Fibroblast of lung (primary cell): ENCODE measurements at regions not wholly inside any gene's neighbourhood (a gene's known extent, or its start where the extent isn't known, plus 50 kb on each side); places are given as distances from the start of the nearest gene placed in this dataset.

Experiments used
- DNase-seq, 2 donors: peaks; one replicate each; pipeline versions ENCODE4 v3.0.0 to v3.0.0-alpha.2; 2010; ENCODE audit warnings: low read depth in 2 of 2
- H2AFZ ChIP-seq: 2 replicates; pipeline ENCODE4 v1.5.1; 2012; ENCODE audit warnings: low read length, control low read depth, inconsistent platforms
- H3K27ac ChIP-seq: 2 replicates; pipeline ENCODE4 v1.5.1; 2011; ENCODE audit warnings: low read length, control low read depth; ENCODE audit not compliant: insufficient read depth
- H3K27me3 ChIP-seq: 2 replicates; pipeline ENCODE4 v1.5.1; 2011; ENCODE audit warnings: mild to moderate bottlenecking, low read length; ENCODE audit not compliant: control insufficient read depth, insufficient read depth
- H3K36me3 ChIP-seq: 2 replicates; pipeline ENCODE4 v1.5.1; 2011; ENCODE audit warnings: low read length; ENCODE audit not compliant: control insufficient read depth, insufficient read depth
- H3K4me1 ChIP-seq: 2 replicates; pipeline ENCODE4 v1.5.1; 2011; ENCODE audit warnings: low read length; ENCODE audit not compliant: control insufficient read depth, insufficient read depth; ENCODE audit errors: extremely low read depth
- H3K4me2 ChIP-seq: 2 replicates; pipeline ENCODE4 v1.5.1; 2011; ENCODE audit warnings: low read length, control low read depth; ENCODE audit not compliant: insufficient read depth; ENCODE audit errors: extremely low read depth
- H3K4me3 ChIP-seq, 4 experiments: fragments of 200-600 bp in 1 of 4; sonication (generic) in 1 of 4; replicated peaks in 1 of 4; 2 replicates each; pipeline ENCODE4 v1.5.1; 2011 to 2016; ENCODE audit warnings: low read length in 4 of 4, low read depth in 3 of 4, mild to moderate bottlenecking in 3 of 4, control low read depth in 2 of 4, inconsistent platforms in 1 of 4, mixed read lengths in 1 of 4; ENCODE audit not compliant: insufficient read depth in 1 of 4; ENCODE audit errors: control extremely low read depth in 1 of 4
- H3K79me2 ChIP-seq: 2 replicates; pipeline ENCODE4 v1.5.1; 2012; ENCODE audit warnings: mild to moderate bottlenecking, low read length, inconsistent platforms; ENCODE audit not compliant: control insufficient read depth, insufficient read depth
- H3K9ac ChIP-seq: 2 replicates; pipeline ENCODE4 v1.5.1; 2011; ENCODE audit warnings: mild to moderate bottlenecking, low read length, control low read depth; ENCODE audit not compliant: insufficient read depth
- H3K9me3 ChIP-seq: 2 replicates; pipeline ENCODE4 v1.5.1; 2012; ENCODE audit warnings: low read depth, low read length; ENCODE audit not compliant: control insufficient read depth, insufficient read depth
- H4K20me1 ChIP-seq: 2 replicates; pipeline ENCODE4 v1.5.1; 2011; ENCODE audit warnings: low read length; ENCODE audit not compliant: control insufficient read depth, insufficient read depth; ENCODE audit errors: extremely low read depth
- CTCF ChIP-seq, 2 donors: IDR thresholded peaks in 1 of 2; conservative IDR thresholded peaks in 1 of 2; 1 replicate in 1 of 2; 2 replicates in 1 of 2; pipeline ENCODE4 v1.5.1; 2011 to 2012; ENCODE audit warnings: low read length in 2 of 2, control low read depth in 1 of 2, inconsistent platforms in 1 of 2, low read depth in 1 of 2, mild to moderate bottlenecking in 1 of 2
- EZH2 ChIP-seq: IDR thresholded peaks from 2 replicates; pipeline ENCODE4 v1.5.1; 2012; ENCODE audit warnings: low read length, control low read depth, mild to moderate bottlenecking; ENCODE audit errors: missing control alignments

- Histone ChIP-seq H3K9me3 (no peaks in the 10 kb centered on the region), H4K20me1 (no peaks in the 10 kb centered on the region), H3K4me1 (no peaks in the 10 kb centered on the region), H3K36me3 (no peaks in the 10 kb centered on the region), H3K27ac (no peak overlapping the region), H3K27me3 (no peaks in the 10 kb centered on the region), H2AFZ (no peak overlapping the region), H3K79me2 (no peaks in the 10 kb centered on the region), H3K4me3 (no peak overlapping the region), H3K4me2 (no peak overlapping the region), H3K9ac (no peak overlapping the region)
- no peak for TF ChIP-seq CTCF (conservative IDR thresholded peaks at IDR 0.05 in 1 of 2, IDR thresholded peaks at IDR 0.05 in 1 of 2; ENCODE audit: low read depth in 1 of 2, low read length in 2 of 2)
- TF ChIP-seq EZH2 = no peak
- no peak for DNase-seq
Measured at GRCh38 chr3:17915341-17915740, 172.9 kb upstream of the TBC1D5 start.

- TF ChIP-seq CTCF (conservative IDR thresholded peaks at IDR 0.05 in 1 of 2, IDR thresholded peaks at IDR 0.05 in 1 of 2; ENCODE audit: low read depth in 1 of 2, low read length in 2 of 2) = no peak
- no peak for TF ChIP-seq EZH2
- Histone ChIP-seq H3K4me2 (no peak overlapping the region), H3K79me2 (no peaks in the 10 kb centered on the region), H3K4me3 (no peak overlapping the region), H3K36me3 (no peaks in the 10 kb centered on the region), H2AFZ (no peak overlapping the region), H3K27me3 (no peaks in the 10 kb centered on the region), H4K20me1 (no peaks in the 10 kb centered on the region), H3K4me1 (no peaks in the 10 kb centered on the region), H3K27ac (no peak overlapping the region), H3K9ac (no peak overlapping the region), H3K9me3 (no peaks in the 10 kb centered on the region)
- DNase-seq = no peak
Measured at GRCh38 chr3:17913359-17913758, 170.9 kb upstream of the TBC1D5 start.

- no peaks in the 10 kb centered on the region for H3K27me3 ChIP-seq
- H3K4me2 ChIP-seq = no peak overlapping the region
- DNase-seq = no peak
- H4K20me1 ChIP-seq = no peaks in the 10 kb centered on the region
- H3K36me3 ChIP-seq = no peaks in the 10 kb centered on the region
- H3K9ac ChIP-seq = no peak overlapping the region
- no peak overlapping the region for H3K27ac ChIP-seq
- H3K9me3 ChIP-seq = no peaks in the 10 kb centered on the region
- H2AFZ ChIP-seq = no peak overlapping the region
- H3K4me1 ChIP-seq = no peaks in the 10 kb centered on the region
- TF ChIP-seq EZH2 (no peak), CTCF (conservative IDR thresholded peaks at IDR 0.05 in 1 of 2, IDR thresholded peaks at IDR 0.05 in 1 of 2; ENCODE audit: low read depth in 1 of 2, low read length in 2 of 2) (no peak)
- H3K4me3 ChIP-seq = no peak overlapping the region
- no peaks in the 10 kb centered on the region for H3K79me2 ChIP-seq
Measured at GRCh38 chr3:17911986-17912760, 169.7 kb upstream of the TBC1D5 start.
